ENCODE measurements at regions not wholly inside any gene's neighbourhood (a gene's known extent, or its start where the extent isn't known, plus 50 kb on each side); places are given as distances from the start of the nearest gene placed in this dataset.

DNA sequence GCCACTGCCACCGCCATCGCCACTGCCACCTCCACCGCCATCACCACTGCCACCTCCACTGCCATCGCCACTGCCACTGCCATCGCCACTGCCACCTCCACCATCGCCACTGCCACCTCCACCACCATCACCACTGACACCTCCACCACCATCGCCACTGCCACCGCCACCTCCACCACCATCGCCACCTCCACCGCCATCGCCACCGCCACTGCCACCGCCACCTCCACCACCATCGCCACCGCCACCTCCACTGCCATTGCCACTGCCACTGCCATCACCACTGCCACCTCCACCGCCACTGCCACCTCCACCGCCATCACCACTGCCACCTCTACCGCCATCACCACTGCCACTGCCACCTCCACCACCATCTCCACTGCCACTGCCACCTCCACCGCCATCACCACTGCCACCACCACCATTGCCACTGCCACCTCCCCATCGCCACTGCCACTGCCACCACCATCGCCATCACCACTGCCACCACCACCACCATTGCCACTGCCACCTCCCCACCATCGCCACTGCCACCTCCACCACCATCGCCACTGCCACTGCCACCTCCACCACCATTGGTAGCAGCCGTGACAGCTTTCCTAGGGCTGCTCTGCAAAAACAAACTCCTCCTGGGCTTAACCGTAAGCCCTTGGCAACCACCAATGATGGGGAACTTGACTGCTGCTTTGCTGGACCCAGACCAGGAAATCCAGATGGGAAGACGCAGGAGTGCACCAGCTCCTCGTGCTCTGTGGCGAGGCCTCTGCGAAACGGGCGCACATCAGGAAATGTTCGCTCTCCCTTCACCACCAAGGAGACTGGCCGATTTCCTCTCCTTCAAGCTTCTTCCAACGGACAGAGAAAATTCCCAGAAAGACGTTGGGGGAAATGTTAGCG lies 147.2 kb downstream of the RBFOX3 start:
- H3K27me3 Mint-ChIP-seq (ENCODE audit: low read depth), result no peaks in the 10 kb centered on the region
- H3K4me3 Mint-ChIP-seq, result no peak overlapping the region
- TF ChIP-seq, protein P1, sequence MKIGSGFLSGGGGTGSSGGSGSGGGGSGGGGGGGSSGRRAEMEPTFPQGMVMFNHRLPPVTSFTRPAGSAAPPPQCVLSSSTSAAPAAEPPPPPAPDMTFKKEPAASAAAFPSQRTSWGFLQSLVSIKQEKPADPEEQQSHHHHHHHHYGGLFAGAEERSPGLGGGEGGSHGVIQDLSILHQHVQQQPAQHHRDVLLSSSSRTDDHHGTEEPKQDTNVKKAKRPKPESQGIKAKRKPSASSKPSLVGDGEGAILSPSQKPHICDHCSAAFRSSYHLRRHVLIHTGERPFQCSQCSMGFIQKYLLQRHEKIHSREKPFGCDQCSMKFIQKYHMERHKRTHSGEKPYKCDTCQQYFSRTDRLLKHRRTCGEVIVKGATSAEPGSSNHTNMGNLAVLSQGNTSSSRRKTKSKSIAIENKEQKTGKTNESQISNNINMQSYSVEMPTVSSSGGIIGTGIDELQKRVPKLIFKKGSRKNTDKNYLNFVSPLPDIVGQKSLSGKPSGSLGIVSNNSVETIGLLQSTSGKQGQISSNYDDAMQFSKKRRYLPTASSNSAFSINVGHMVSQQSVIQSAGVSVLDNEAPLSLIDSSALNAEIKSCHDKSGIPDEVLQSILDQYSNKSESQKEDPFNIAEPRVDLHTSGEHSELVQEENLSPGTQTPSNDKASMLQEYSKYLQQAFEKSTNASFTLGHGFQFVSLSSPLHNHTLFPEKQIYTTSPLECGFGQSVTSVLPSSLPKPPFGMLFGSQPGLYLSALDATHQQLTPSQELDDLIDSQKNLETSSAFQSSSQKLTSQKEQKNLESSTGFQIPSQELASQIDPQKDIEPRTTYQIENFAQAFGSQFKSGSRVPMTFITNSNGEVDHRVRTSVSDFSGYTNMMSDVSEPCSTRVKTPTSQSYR (CRISPR knock-in tag; IDR thresholded peaks at IDR 0.05), result no peak
- TF ChIP-seq ZBTB43 (CRISPR knock-in tag; IDR thresholded peaks at IDR 0.05) (no peak), EMX1 (CRISPR knock-in tag; IDR thresholded peaks at IDR 0.05) (no peak), ELF4 (CRISPR knock-in tag; IDR thresholded peaks at IDR 0.05; ENCODE audit: low read depth) (no peak)
- no peak overlapping the region for H3K27ac Mint-ChIP-seq
- H3K4me1 Mint-ChIP-seq, result peaks cover 9% of the 10 kb centered on the region
- ATAC-seq (no peak), DNase-seq (ENCODE audit: low spot score) (no peak)
- H3K36me3 Mint-ChIP-seq, result no peaks in the 10 kb centered on the region
- 0 out of 2 replicates have a peak, but pooled peaks cover 4% of the 10 kb centered on the region for H3K9me3 Mint-ChIP-seq
- CTCF ChIA-PET, result no interaction called here
- POLR2A ChIA-PET, result no interaction called here

DNA sequence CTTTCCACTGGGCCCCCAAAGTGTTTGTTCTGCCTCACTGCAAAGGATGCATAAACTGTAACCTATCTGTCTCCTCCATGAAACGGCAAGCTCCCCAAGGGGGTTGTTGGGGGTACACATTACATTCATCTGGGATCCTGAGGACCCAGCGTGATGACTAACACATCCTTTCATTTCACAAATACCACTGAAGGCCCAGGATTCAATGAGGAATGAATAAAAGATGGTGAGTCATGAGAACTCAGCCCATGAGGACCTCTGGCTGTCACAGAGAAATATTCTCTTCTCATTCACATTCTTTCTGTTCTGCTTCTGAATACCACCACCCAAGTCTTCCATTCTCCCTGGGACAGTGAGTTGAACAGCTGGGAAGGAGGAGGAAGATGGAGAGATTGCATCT lies 149.8 kb downstream of the RBFOX3 start:
- H3K36me3 Mint-ChIP-seq, result no peaks in the 10 kb centered on the region
- DNase-seq (ENCODE audit: low spot score), result no peak
- no peak for ATAC-seq
- no peaks in the 10 kb centered on the region for H3K27me3 Mint-ChIP-seq (ENCODE audit: low read depth)
- no peak for TF ChIP-seq E2F5 (CRISPR knock-in tag; IDR thresholded peaks at IDR 0.05)
- TF ChIP-seq ZNF317 (CRISPR knock-in tag; IDR thresholded peaks at IDR 0.05; ENCODE audit: borderline replicate concordance, low read depth), result no peak
- TF ChIP-seq NFATC4 (CRISPR knock-in tag; IDR thresholded peaks at IDR 0.05), result no peak
- no peak for TF ChIP-seq MYBL2 (CRISPR knock-in tag; IDR thresholded peaks at IDR 0.05)
- TF ChIP-seq HMGA2 (CRISPR knock-in tag; IDR thresholded peaks at IDR 0.05), result no peak
- TF ChIP-seq, protein P2, sequence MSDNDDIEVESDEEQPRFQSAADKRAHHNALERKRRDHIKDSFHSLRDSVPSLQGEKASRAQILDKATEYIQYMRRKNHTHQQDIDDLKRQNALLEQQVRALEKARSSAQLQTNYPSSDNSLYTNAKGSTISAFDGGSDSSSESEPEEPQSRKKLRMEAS (CRISPR knock-in tag; IDR thresholded peaks at IDR 0.05), result no peak
- no peak for TF ChIP-seq SMAD3 (CRISPR knock-in tag; IDR thresholded peaks at IDR 0.05; ENCODE audit: borderline replicate concordance)
- TF ChIP-seq TCF7 (CRISPR knock-in tag; IDR thresholded peaks at IDR 0.05; ENCODE audit: low read depth), result no peak
- TF ChIP-seq PRRX2 (CRISPR knock-in tag; IDR thresholded peaks at IDR 0.05), result no peak
- TF ChIP-seq FOXK1 (CRISPR knock-in tag; IDR thresholded peaks at IDR 0.05), result no peak
- no peak for TF ChIP-seq SOX15 (CRISPR knock-in tag; IDR thresholded peaks at IDR 0.05)
- ChIA-PET POLR2A (no interaction called here), CTCF (no interaction called here)
- 0 out of 2 replicates have a peak, but pooled peaks cover 4% of the 10 kb centered on the region for H3K9me3 Mint-ChIP-seq
- H3K27ac Mint-ChIP-seq, result no peak overlapping the region
- H3K4me1 Mint-ChIP-seq, result peaks cover 9% of the 10 kb centered on the region
- no peak overlapping the region for H3K4me3 Mint-ChIP-seq

DNA sequence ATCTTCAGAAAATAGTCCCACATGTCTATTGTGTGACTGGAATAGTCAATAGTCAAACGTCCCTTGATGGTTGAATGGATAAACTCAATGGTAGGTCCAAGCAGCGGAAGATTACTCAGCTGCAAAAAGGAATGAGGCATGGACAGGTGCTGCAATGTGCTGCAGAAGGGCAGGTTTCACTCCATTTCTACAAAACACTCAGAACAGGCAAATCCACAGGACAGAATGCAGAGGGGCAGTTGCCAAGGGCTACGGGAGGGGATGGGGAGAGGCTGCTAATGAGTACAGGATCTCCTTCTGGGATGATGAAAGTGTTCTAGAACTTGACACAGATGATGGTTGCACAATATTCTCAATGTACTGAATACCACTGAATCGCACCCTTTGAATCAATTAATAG lies 151.0 kb downstream of the RBFOX3 start:
- Mint-ChIP-seq H3K4me1 (no peaks in the 10 kb centered on the region; the same call in 1 of the 2 replicates), H3K9me3 (0 out of 2 replicates have a peak, but pooled peaks cover 4% of the 10 kb centered on the region), H3K36me3 (no peaks in the 10 kb centered on the region), H3K4me3 (no peak overlapping the region), H3K27me3 (ENCODE audit: low read depth) (no peaks in the 10 kb centered on the region), H3K27ac (no peak overlapping the region)
- TF ChIP-seq, protein P3, sequence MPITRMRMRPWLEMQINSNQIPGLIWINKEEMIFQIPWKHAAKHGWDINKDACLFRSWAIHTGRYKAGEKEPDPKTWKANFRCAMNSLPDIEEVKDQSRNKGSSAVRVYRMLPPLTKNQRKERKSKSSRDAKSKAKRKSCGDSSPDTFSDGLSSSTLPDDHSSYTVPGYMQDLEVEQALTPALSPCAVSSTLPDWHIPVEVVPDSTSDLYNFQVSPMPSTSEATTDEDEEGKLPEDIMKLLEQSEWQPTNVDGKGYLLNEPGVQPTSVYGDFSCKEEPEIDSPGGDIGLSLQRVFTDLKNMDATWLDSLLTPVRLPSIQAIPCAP (CRISPR knock-in tag; IDR thresholded peaks at IDR 0.05), result no peak
- no peak for TF ChIP-seq FOXJ3 (CRISPR knock-in tag; IDR thresholded peaks at IDR 0.05; ENCODE audit: borderline replicate concordance)
- TF ChIP-seq IRF2 (CRISPR knock-in tag; IDR thresholded peaks at IDR 0.05; ENCODE audit: borderline replicate concordance, low read depth), result no peak
- no peak for TF ChIP-seq NFATC4 (CRISPR knock-in tag; IDR thresholded peaks at IDR 0.05)
- no peak for TF ChIP-seq NR1H2 (CRISPR knock-in tag; IDR thresholded peaks at IDR 0.05)
- no peak for TF ChIP-seq ZNF219 (CRISPR knock-in tag; IDR thresholded peaks at IDR 0.05; ENCODE audit: borderline replicate concordance)
- no peak for TF ChIP-seq SP1 (CRISPR knock-in tag; conservative IDR thresholded peaks at IDR 0.05)
- ATAC-seq (no peak), DNase-seq (ENCODE audit: low spot score) (no peak)
- ChIA-PET POLR2A (no interaction called here), CTCF (no interaction called here)

Data from WTC11 (cell line).